PC-9 (cell line): ENCODE measurements at regions not wholly inside any gene's neighbourhood (a gene's known extent, or its start where the extent isn't known, plus 50 kb on each side); places are given as distances from the start of the nearest gene placed in this dataset.

ENCODE experiments used
- BruUV-seq: library from RNA; stranded (reverse); fragments of 400-500 nt; replicated peaks from 2 replicates; lab custom pipeline; 2021; lab: Mats Ljungman, UMichigan
- CTCF ChIA-PET: fragments of 300-600 bp; sonication (Branson Sonifier 250); formaldehyde crosslinking; loops from one replicate; lab custom pipeline; 2022; ENCODE audit warnings: antibody characterized with exemption; lab: Charles Lee
- POLR2A ChIA-PET: fragments of 300-600 bp; sonication (Branson Sonifier 250); formaldehyde crosslinking; loops from one replicate; lab custom pipeline; 2022; ENCODE audit warnings: antibody characterized with exemption; ENCODE audit not compliant: unreplicated experiment; lab: Charles Lee
- DNase-seq, 2 experiments: peaks; one replicate each; pipeline versions ENCODE4 v3.0.0 to v3.0.0-alpha.2; 2015 to 2022; ENCODE audit warnings: mixed read lengths in 1 of 2
- H2AFZ ChIP-seq: fragments of 200-600 bp; sonication (generic); 2 replicates; pipeline ENCODE4 v1.8.1; 2017; ENCODE audit warnings: antibody characterized with exemption
- H3F3A ChIP-seq: fragments of 200-600 bp; sonication (generic); 2 replicates; pipeline ENCODE4 v1.8.1; 2017; ENCODE audit warnings: antibody characterized with exemption, mild to moderate bottlenecking, low read depth; ENCODE audit not compliant: insufficient read depth
- H3K27ac ChIP-seq: fragments of 200-600 bp; sonication (generic); 2 replicates; pipeline ENCODE4 v1.6.1; 2016; ENCODE audit warnings: mixed run types
- H3K27me3 ChIP-seq: fragments of 200-600 bp; sonication (generic); 2 replicates; pipeline ENCODE4 v1.6.1; 2016; ENCODE audit warnings: low read depth, mixed run types; ENCODE audit not compliant: insufficient read depth
- H3K36me3 ChIP-seq: fragments of 200-600 bp; sonication (generic); 2 replicates; pipeline ENCODE4 v1.6.1; 2016; ENCODE audit warnings: low read depth, mixed run types
- H3K4me1 ChIP-seq: fragments of 200-600 bp; sonication (generic); replicated peaks from 2 replicates; pipeline ENCODE4 v1.6.1; 2016; ENCODE audit warnings: mixed run types; ENCODE audit not compliant: insufficient read depth
- H3K4me2 ChIP-seq: fragments of 200-600 bp; sonication (generic); 2 replicates; pipeline ENCODE4 v1.6.1; 2017; ENCODE audit warnings: mixed run types
- H3K4me3 ChIP-seq: fragments of 200-600 bp; sonication (generic); 2 replicates; pipeline ENCODE4 v1.6.1; 2016; ENCODE audit warnings: mixed run types
- H3K79me2 ChIP-seq: fragments of 200-600 bp; sonication (generic); 2 replicates; pipeline ENCODE4 v1.6.1; 2017; ENCODE audit warnings: low read depth, mixed run types
- H3K9me2 ChIP-seq: fragments of 200-600 bp; sonication (generic); 2 replicates; pipeline ENCODE4 v1.8.1; 2017; ENCODE audit warnings: mild to moderate bottlenecking; ENCODE audit not compliant: insufficient read depth
- H3K9me3 ChIP-seq: fragments of 200-600 bp; sonication (generic); 2 replicates; pipeline ENCODE4 v1.8.1; 2016; ENCODE audit warnings: low read depth; ENCODE audit not compliant: insufficient read depth
- H4K20me1 ChIP-seq: fragments of 200-600 bp; sonication (generic); 2 replicates; pipeline ENCODE4 v1.8.1; 2017; ENCODE audit not compliant: insufficient read depth
- EZH2 ChIP-seq: fragments of 200-600 bp; sonication (generic); IDR thresholded peaks from 2 replicates; pipeline ENCODE4 v1.8.0; 2017; ENCODE audit warnings: antibody characterized with exemption, low read depth
- intact Hi-C: fragments of 100-400 bp; cut with micrococcal nuclease; formaldehyde crosslinking; loops from one replicate; pipeline ENCODE4 v1.10.0; 2022; ENCODE audit not compliant: unreplicated experiment
- TF ChIP-seq, protein P1 (sequence below): fragments of 200-600 bp; sonication (generic); conservative IDR thresholded peaks from 2 replicates; pipeline ENCODE4 v1.6.1; 2017; ENCODE audit warnings: mixed run types, antibody characterized with exemption, mild to moderate bottlenecking, moderate library complexity

GRCh38 chrX:128759177-128759576 is 707.0 kb upstream of the ACTRT1 start:
- DNase-seq = no peak
- H3K9me2 ChIP-seq = no peaks in the 10 kb centered on the region
- no peak overlapping the region for H3K4me2 ChIP-seq
- CTCF ChIA-PET = no interaction called here
- H3K27ac ChIP-seq = no peak overlapping the region
- no peak overlapping the region for H2AFZ ChIP-seq
- no peaks in the 10 kb centered on the region for H3K9me3 ChIP-seq
- TF ChIP-seq EZH2 = no peak
- TF ChIP-seq, protein P1, sequence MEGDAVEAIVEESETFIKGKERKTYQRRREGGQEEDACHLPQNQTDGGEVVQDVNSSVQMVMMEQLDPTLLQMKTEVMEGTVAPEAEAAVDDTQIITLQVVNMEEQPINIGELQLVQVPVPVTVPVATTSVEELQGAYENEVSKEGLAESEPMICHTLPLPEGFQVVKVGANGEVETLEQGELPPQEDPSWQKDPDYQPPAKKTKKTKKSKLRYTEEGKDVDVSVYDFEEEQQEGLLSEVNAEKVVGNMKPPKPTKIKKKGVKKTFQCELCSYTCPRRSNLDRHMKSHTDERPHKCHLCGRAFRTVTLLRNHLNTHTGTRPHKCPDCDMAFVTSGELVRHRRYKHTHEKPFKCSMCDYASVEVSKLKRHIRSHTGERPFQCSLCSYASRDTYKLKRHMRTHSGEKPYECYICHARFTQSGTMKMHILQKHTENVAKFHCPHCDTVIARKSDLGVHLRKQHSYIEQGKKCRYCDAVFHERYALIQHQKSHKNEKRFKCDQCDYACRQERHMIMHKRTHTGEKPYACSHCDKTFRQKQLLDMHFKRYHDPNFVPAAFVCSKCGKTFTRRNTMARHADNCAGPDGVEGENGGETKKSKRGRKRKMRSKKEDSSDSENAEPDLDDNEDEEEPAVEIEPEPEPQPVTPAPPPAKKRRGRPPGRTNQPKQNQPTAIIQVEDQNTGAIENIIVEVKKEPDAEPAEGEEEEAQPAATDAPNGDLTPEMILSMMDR = no peak
- no TSS peak for BruUV-seq
- H4K20me1 ChIP-seq = no peaks in the 10 kb centered on the region
- H3K4me3 ChIP-seq = no peak overlapping the region
- POLR2A ChIA-PET = no interaction called here
- no peaks in the 10 kb centered on the region for H3K79me2 ChIP-seq
- H3K27me3 ChIP-seq = no peaks in the 10 kb centered on the region
- intact Hi-C loops = no loop called here
- H3K4me1 ChIP-seq = no peaks in the 10 kb centered on the region
- no peaks in the 10 kb centered on the region for H3K36me3 ChIP-seq
- H3F3A ChIP-seq = no peaks in the 10 kb centered on the region

DNA sequence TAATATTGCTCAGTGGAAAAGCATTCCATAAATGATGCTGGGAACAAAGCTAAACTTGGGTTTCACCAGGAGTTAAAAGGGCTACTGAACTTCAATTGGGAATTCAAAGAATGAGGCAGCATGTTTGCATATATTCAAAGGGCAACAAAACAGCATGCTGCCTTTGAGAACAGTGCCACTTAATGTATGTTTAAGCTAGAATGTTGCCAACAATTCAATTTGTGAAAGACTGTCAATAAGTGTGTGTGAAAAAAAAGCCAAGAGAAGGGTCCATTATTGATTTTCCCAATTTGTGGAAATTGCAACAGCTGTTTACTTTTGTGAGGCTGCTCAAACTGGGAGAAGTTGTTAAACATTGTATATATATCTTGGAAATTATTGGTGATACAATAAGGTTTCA is 701.9 kb upstream of the ACTRT1 start:
- Histone ChIP-seq H3K27ac (no peak overlapping the region), H3F3A (no peaks in the 10 kb centered on the region), H3K4me1 (no peaks in the 10 kb centered on the region), H3K4me3 (no peak overlapping the region), H3K4me2 (no peak overlapping the region), H4K20me1 (no peaks in the 10 kb centered on the region), H3K79me2 (no peaks in the 10 kb centered on the region), H3K27me3 (no peaks in the 10 kb centered on the region), H3K9me2 (no peaks in the 10 kb centered on the region), H3K36me3 (no peaks in the 10 kb centered on the region), H2AFZ (no peak overlapping the region), H3K9me3 (no peaks in the 10 kb centered on the region)
- intact Hi-C loops = no loop called here
- no peak for TF ChIP-seq EZH2
- TF ChIP-seq, protein P1 = no peak
- no TSS peak for BruUV-seq
- no peak for DNase-seq
- ChIA-PET POLR2A (no interaction called here), CTCF (no interaction called here)

DNA sequence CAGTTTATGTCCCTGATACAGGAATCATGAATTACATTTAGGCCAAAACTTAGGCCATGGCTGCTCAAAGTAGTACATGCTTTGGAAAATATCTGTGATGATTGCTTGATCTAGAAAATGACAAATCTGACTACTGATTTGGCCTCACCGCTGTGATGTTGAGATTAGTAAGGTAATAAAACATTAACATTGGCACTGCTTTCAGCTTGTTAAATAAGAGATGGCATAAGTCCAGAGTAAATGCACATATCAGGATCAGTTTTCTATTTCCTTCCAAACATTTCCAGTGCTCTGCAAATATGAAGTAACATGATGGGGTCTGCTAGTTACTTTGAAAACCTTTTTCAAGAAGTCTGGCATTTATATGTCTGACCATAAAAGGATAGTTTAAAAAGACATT is 687.3 kb upstream of the ACTRT1 start:
- ChIA-PET POLR2A (no interaction called here), CTCF (no interaction called here)
- BruUV-seq = no TSS peak
- Histone ChIP-seq H3K9me2 (no peaks in the 10 kb centered on the region), H3K27ac (no peak overlapping the region), H3F3A (no peaks in the 10 kb centered on the region), H3K4me3 (no peak overlapping the region), H3K79me2 (no peaks in the 10 kb centered on the region), H4K20me1 (no peaks in the 10 kb centered on the region), H3K27me3 (no peaks in the 10 kb centered on the region), H2AFZ (no peak overlapping the region), H3K9me3 (no peaks in the 10 kb centered on the region), H3K4me1 (no peaks in the 10 kb centered on the region), H3K36me3 (no peaks in the 10 kb centered on the region), H3K4me2 (no peak overlapping the region)
- TF ChIP-seq, protein P1 = no peak
- no peak for TF ChIP-seq EZH2
- intact Hi-C loops = no loop called here
- no peak for DNase-seq
